ENCODE measurements at regions not wholly inside any gene's neighbourhood (a gene's known extent, or its start where the extent isn't known, plus 50 kb on each side); places are given as distances from the start of the nearest gene placed in this dataset.

DNA sequence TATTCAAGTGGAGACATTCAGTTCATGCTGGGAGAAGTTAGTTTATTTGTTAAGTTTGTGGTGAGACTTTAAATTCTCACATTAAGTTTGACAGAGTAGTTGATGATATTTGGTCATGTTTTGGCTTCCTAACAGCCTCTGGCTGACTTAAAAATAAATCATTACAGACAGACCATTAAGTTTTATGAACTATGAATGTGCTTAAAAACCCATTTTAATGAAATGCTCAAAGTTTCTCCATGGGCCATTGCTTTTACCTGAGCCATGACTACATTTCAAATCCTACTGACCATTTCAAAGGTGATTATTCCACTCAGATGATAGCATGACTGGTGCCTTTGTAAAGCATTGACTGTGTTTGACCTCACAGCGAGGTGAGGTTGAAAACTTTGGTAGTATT is 192.7 kb downstream of the LRRC70 start:
- no peak overlapping the region for H3K4me3 Mint-ChIP-seq
- no peaks in the 10 kb centered on the region for H3K79me1 ChIP-seq (ENCODE audit: insufficient read depth, low read depth, low read length, poor library complexity, severe bottlenecking)
- no peak overlapping the region for H2AK5ac ChIP-seq (ENCODE audit: insufficient read length, low read length)
- no peaks in the 10 kb centered on the region for H3K4me1 ChIP-seq (ENCODE audit: insufficient read depth, low read length)
- no peak overlapping the region for H2BK15ac ChIP-seq (ENCODE audit: low read depth, low read length)
- H3K56ac ChIP-seq (ENCODE audit: insufficient read length, low read depth, low read length) = no peak overlapping the region
- no peaks in the 10 kb centered on the region for H3K9me3 Mint-ChIP-seq
- no peak overlapping the region for H3K27ac Mint-ChIP-seq
- H3K4me1 Mint-ChIP-seq = no peaks in the 10 kb centered on the region
- no peak overlapping the region for H3K23ac ChIP-seq (ENCODE audit: insufficient read length, low read depth, low read length)
- H2BK20ac ChIP-seq (ENCODE audit: low read depth, low read length, poor library complexity, severe bottlenecking) = no peak overlapping the region
- H3K9ac ChIP-seq (ENCODE audit: extremely low read depth, insufficient read length, low read length) = no peak overlapping the region
- no peaks in the 10 kb centered on the region for H3K79me2 ChIP-seq (ENCODE audit: insufficient read depth, low read length)
- no CpG with 5 or more reads among the region's 1 CpG for WGBS (ENCODE audit: extremely low coverage, insufficient read length, low lambda C conversion rate)
- no peak overlapping the region for H2BK120ac ChIP-seq (ENCODE audit: low read depth, low read length, poor library complexity, severe bottlenecking)
- no peak overlapping the region for H3T11ph ChIP-seq (ENCODE audit: low read length)
- no peak overlapping the region for H3K4ac ChIP-seq (ENCODE audit: low read depth, low read length)
- H4K91ac ChIP-seq (ENCODE audit: insufficient read length, low read depth, low read length) = no peak overlapping the region
- TF ChIP-seq CTCF (conservative IDR thresholded peaks at IDR 0.05) = no peak
- H3K27me3 Mint-ChIP-seq (ENCODE audit: low read depth) = no peaks in the 10 kb centered on the region
- no peak overlapping the region for H2AFZ ChIP-seq (ENCODE audit: low read length)
- no peak for DNase-seq
- no peak overlapping the region for H3K27ac ChIP-seq (ENCODE audit: insufficient read length, low read depth, low read length)
- H2BK12ac ChIP-seq (ENCODE audit: insufficient read length, low read depth, low read length) = no peak overlapping the region
- H3K9me3 ChIP-seq (ENCODE audit: control insufficient read depth, low read depth, low read length) = no peaks in the 10 kb centered on the region
- H4K5ac ChIP-seq (ENCODE audit: insufficient read length, low read depth, low read length) = no peak overlapping the region
- no peak overlapping the region for H3K4me2 ChIP-seq (ENCODE audit: insufficient read depth, insufficient read length, low read length)
- H3K36me3 Mint-ChIP-seq (ENCODE audit: insufficient read depth in 1 of 3, low read depth in 3 of 3) = no peaks in the 10 kb centered on the region
- H4K20me1 ChIP-seq (ENCODE audit: control insufficient read depth, insufficient read depth, insufficient read length) = no peaks in the 10 kb centered on the region
- H2BK5ac ChIP-seq (ENCODE audit: insufficient read length, low read length) = no peak overlapping the region
- no peak overlapping the region for H3K18ac ChIP-seq (ENCODE audit: insufficient read length, low read depth, low read length)
- H3K23me2 ChIP-seq (ENCODE audit: insufficient read length, low read depth, low read length, poor library complexity, severe bottlenecking) = no peaks in the 10 kb centered on the region
- H3K27me3 ChIP-seq (ENCODE audit: insufficient read depth, low read length) = no peaks in the 10 kb centered on the region
- H3K14ac ChIP-seq (ENCODE audit: insufficient read depth, low read length) = no peak overlapping the region
- H4K8ac ChIP-seq (replicated peaks; ENCODE audit: insufficient read length, low read depth, low read length) = no peak overlapping the region

All from H9 (cell line).